ENCODE measurements at regions not wholly inside any gene's neighbourhood (a gene's known extent, or its start where the extent isn't known, plus 50 kb on each side); places are given as distances from the start of the nearest gene placed in this dataset.

DNA sequence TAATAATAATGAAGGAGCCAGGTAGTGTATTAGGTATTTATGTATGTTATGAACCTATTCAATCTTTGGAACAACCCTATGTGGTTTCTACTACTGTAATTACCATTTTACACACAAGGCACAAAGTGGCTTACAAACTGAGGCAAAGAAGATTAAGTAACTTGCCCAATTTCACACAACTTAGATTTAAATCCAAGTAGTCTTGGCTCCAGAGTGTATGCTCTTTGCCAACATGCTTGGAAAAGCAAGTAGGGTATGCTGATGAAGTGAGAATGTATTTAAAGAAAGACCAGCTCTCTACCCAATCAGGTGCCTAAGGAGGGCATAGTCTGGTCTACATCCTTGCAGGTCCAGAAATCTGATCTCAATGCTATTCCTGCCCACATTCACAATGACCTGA, 463.2 kb downstream of the METTL15 start:
- no peak for DNase-seq

- DNase-seq: no peak
Measured at GRCh38 chr11:28569106-28569505, 460.9 kb downstream of the METTL15 start.

- DNase-seq: peak; percentile 71
Measured at GRCh38 chr11:28566339-28567089, 458.3 kb downstream of the METTL15 start.

DNA sequence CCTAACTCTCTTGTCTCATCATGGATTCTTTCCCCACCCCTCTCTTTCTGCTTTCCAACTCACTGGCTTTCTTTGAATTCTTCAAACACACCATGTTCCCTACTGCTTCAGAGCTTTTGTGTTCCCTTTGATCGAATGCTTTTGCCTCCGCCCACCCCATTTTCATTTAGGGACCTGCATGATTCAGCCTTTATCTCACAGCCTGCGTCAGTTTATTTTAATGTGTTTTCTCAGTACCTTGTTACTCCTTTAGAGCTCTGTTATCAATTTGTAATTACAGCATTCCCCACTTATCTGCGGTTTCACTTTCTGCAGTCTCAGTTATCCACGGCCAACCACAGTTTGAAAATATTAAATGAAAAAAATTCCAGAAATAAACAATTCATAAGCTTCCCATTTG, 451.3 kb downstream of the METTL15 start:
- DNase-seq: no peak

DNA sequence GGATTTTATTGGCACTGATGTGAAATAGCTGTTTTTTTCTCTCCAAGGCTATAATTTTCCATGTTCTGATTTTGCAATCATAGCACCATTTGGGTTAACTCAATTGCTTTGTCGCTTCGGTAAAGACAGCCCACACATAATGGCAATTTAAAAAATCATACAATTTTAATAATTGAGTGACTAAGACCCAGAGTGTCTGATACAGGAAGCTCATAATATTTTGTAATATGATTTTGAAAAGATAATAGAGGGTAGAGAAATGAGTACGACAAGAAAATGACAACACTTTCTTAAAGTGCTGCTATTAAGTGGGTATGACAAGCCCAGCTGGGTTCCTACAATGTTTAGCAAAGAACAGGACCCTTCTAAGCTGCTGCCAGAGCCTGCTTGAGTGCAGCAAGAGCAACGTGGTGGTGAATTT, 439.1 kb downstream of the METTL15 start:
- DNase-seq: no peak

GRCh38 chr11:28545536-28545935, 437.3 kb downstream of the METTL15 start:
- no peak for DNase-seq

GRCh38 chr11:28542561-28542960, 434.4 kb downstream of the METTL15 start:
- no peak for DNase-seq

DNA sequence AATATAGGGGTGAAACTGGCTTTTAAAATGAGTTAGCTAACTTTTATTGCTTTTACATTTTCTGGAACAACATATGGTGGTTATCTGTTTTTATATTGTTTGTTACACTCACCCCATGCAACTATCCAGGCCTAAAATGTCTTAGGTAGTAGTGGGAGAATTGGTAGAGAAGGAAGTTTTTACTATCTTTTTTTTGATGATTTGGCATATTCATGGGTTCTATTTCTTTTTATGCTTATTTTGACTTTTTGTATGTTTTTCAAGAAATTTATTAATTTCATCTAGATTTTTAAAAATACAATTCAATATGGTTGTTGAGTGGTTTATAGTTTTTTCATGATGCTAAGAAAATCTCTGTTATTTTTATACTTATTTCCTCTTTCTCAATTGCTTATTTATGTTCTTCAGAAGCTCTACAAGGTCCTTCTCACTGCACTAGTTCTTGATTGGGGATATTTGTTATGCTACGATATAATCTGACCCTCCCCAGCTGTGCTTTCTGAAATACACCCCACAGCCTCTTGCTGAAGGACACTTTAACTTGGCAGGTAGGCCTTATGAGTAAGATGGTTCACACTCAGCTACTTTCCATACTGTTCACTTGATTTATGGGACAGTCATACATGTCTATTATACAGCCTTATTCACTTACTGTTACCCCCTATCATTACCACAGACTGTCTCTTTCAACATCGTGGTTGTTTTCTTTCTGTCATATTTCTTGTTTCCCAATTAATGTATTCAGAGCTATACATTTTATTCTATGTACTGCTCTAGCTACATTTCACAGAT, 431.2 kb downstream of the METTL15 start:
- DNase-seq: no peak

DNA sequence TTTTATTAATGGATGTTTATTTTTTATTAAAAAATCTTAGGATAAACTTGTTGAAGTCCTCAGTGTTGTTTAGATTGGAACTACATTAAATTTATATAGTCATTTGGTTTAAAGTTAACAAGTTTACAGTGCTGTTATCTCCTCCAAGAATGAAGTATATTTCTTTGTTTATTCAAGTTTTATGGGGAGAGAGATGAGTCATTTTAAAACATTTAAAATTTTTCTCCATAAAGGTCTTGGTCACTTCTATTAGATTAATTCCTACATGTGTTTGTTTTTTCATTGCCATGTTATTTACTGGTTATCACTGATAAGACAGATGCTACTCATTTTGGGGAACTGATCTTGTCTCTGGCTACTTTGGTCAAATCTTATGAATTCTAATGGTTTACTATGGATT, 429.6 kb downstream of the METTL15 start:
- DNase-seq: no peak

GRCh38 chr11:28536504-28537267, 428.5 kb downstream of the METTL15 start:
- DNase-seq: no peak

GRCh38 chr11:28535677-28536076, 427.5 kb downstream of the METTL15 start:
- no peak for DNase-seq

- DNase-seq: no peak
Measured at GRCh38 chr11:28529540-28530410, 421.6 kb downstream of the METTL15 start.

DNA sequence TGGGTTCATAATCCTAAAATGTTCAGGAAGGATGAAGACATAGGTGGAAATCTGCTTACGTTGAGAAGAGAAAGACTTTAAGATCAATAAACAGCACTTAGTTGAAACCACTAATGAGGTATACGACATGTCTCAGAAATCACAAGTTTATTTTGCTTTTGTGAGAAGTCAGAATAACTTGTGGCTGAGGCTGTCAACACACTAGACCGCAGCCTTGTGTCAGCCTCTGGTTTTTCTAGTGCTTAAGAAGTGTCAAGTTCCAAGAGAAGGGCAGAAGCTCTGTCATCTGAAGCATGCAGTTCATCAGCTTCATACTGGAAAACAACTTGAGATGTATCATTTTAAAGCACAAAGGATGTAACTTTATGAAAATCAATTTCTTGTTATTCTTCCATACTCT, 420.9 kb downstream of the METTL15 start:
- no peak for DNase-seq

DNA sequence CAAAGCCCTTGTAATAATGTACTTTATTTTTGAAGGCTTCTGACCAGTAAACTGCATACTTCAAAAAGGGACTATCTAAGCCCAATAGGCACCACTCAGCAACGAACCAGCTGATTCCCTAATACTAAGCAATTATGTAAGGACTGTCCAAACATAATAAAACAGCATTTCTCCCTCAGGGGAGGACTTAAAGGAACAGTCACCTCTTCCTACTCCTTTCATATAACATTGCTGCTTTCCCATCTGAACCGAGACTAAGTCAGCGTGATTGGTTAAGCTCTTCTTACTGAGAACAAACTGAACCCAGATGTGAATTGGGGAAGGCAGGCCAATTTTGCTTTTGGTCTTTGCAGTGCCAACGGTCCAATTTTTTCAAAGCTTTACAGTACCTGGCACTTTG, 420.0 kb downstream of the METTL15 start:
- no peak for DNase-seq

- DNase-seq: no peak
Measured at GRCh38 chr11:28526406-28526751, 418.2 kb downstream of the METTL15 start.

GRCh38 chr11:28525636-28526405, 417.6 kb downstream of the METTL15 start:
- DNase-seq: no peak

- no peak for DNase-seq
Measured at GRCh38 chr11:28524098-28524497, 415.9 kb downstream of the METTL15 start.

GRCh38 chr11:28521075-28521474, 412.9 kb downstream of the METTL15 start:
- no peak for DNase-seq

- no peak for DNase-seq
Measured at GRCh38 chr11:28520291-28520690, 412.1 kb downstream of the METTL15 start.

- DNase-seq: no peak
Measured at GRCh38 chr11:28518825-28519224, 410.6 kb downstream of the METTL15 start.

- DNase-seq: no peak
Measured at GRCh38 chr11:28517621-28518020, 409.4 kb downstream of the METTL15 start.

DNA sequence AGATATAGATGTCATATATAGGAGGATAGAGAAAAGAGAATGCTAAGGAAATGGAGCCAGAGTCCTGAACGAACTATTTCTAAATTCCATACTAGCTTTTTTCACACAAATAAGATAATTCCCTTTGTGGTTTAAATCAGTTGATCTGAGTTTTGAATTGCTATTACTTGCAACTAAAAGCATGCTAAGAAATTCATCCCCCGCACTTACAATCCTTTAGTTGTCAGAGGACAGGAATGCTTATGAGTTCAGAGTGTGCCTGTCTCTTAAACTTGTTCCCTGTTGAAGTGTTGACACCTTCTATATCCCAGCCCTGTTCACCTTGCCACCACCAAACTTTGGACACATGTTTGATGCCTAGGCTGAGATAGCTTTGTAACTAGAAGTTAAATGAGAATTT, 406.2 kb downstream of the METTL15 start:
- DNase-seq: no peak

Data from femur (tissue), 1 donor.